HAP-1 (cell line): ENCODE measurements at regions not wholly inside any gene's neighbourhood (a gene's known extent, or its start where the extent isn't known, plus 50 kb on each side); places are given as distances from the start of the nearest gene placed in this dataset.

Experiments
- DNase-seq, 2 experiments: peaks; one replicate each; pipeline ENCODE4 v3.0.0-alpha.2; 2016 to 2020; ENCODE audit warnings: low spot score in 2 of 2
- H3K27me3 ChIP-seq: fragments of 250-450 bp; sonication (Bioruptor Pico); 2 replicates; pipeline ENCODE4 v1.5.1; 2020; ENCODE audit warnings: low read depth, mild to moderate bottlenecking, moderate library complexity
- H3K36me3 ChIP-seq: fragments of 250-450 bp; sonication (Bioruptor Pico); replicated peaks from 2 replicates; pipeline ENCODE4 v1.5.1; 2020; ENCODE audit warnings: mild to moderate bottlenecking
- H3K4me1 ChIP-seq: fragments of 250-450 bp; sonication (Bioruptor Pico); 2 replicates; pipeline ENCODE4 v1.5.1; 2020; ENCODE audit warnings: mild to moderate bottlenecking
- H3K4me3 ChIP-seq: fragments of 250-450 bp; sonication (Bioruptor Pico); 2 replicates; pipeline ENCODE4 v1.5.1; 2020; ENCODE audit warnings: mild to moderate bottlenecking, moderate library complexity
- H3K9me3 ChIP-seq: fragments of 250-450 bp; sonication (Bioruptor Pico); 2 replicates; pipeline ENCODE4 v1.5.1; 2020; ENCODE audit warnings: mild to moderate bottlenecking, moderate library complexity
- in situ Hi-C: fragments of 300-500 bp; cut with MboI; formaldehyde crosslinking; loops from 3 replicates; pipeline ENCODE4 v1.14.3; 2020; ENCODE audit warnings: low sequenced_read_pairs, inconsistent platforms, mixed read lengths

- no peak for DNase-seq
- no peaks in the 10 kb centered on the region for H3K9me3 ChIP-seq
- in situ Hi-C loops, result no loop called here
- H3K36me3 ChIP-seq, result no peaks in the 10 kb centered on the region
- H3K4me1 ChIP-seq, result no peaks in the 10 kb centered on the region
- no peak overlapping the region for H3K4me3 ChIP-seq
- H3K27me3 ChIP-seq, result no peaks in the 10 kb centered on the region; the same call in 1 of the 2 replicates
Observed at GRCh38 chr2:163259489-163259888, 420.9 kb upstream of the KCNH7 start.

- Histone ChIP-seq H3K4me1 (no peaks in the 10 kb centered on the region), H3K27me3 (0 out of 2 replicates have a peak, but pooled peaks cover 4% of the 10 kb centered on the region), H3K9me3 (no peaks in the 10 kb centered on the region), H3K4me3 (no peak overlapping the region), H3K36me3 (no peaks in the 10 kb centered on the region)
- in situ Hi-C loops, result no loop called here
- no peak for DNase-seq
Observed at GRCh38 chr2:163255086-163255485, 416.5 kb upstream of the KCNH7 start.

- in situ Hi-C loops, result no loop called here
- no peaks in the 10 kb centered on the region for H3K9me3 ChIP-seq
- 0 out of 2 replicates have a peak, but pooled peaks cover 4% of the 10 kb centered on the region for H3K27me3 ChIP-seq
- H3K36me3 ChIP-seq, result no peaks in the 10 kb centered on the region
- H3K4me3 ChIP-seq, result no peak overlapping the region
- H3K4me1 ChIP-seq, result no peaks in the 10 kb centered on the region
- no peak for DNase-seq
Observed at GRCh38 chr2:163253621-163254285, 415.2 kb upstream of the KCNH7 start.

- 0 out of 2 replicates have a peak, but pooled peaks cover 4% of the 10 kb centered on the region for H3K27me3 ChIP-seq
- no peak overlapping the region for H3K4me3 ChIP-seq
- in situ Hi-C loops, result no loop called here
- no peaks in the 10 kb centered on the region for H3K4me1 ChIP-seq
- no peaks in the 10 kb centered on the region for H3K9me3 ChIP-seq
- H3K36me3 ChIP-seq, result no peaks in the 10 kb centered on the region
- DNase-seq, result no peak
Observed at GRCh38 chr2:163252199-163252598, 413.6 kb upstream of the KCNH7 start.

GRCh38 chr2:163248376-163249253 lies 410.0 kb upstream of the KCNH7 start:
- in situ Hi-C loops, result no loop called here
- DNase-seq, result no peak
- no peak overlapping the region for H3K4me3 ChIP-seq

GRCh38 chr2:163247847-163248220 lies 409.3 kb upstream of the KCNH7 start:
- Histone ChIP-seq H3K4me1 (no peaks in the 10 kb centered on the region), H3K36me3 (no peaks in the 10 kb centered on the region), H3K4me3 (no peak overlapping the region), H3K9me3 (no peaks in the 10 kb centered on the region), H3K27me3 (0 out of 2 replicates have a peak, but pooled peaks cover 4% of the 10 kb centered on the region)
- in situ Hi-C loops, result no loop called here
- DNase-seq, result no peak

More at GRCh38 chr2:163248376-163249253, 410.0 kb upstream of the KCNH7 start:
- no peaks in the 10 kb centered on the region for H3K9me3 ChIP-seq
- H3K36me3 ChIP-seq, result no peaks in the 10 kb centered on the region
- H3K4me1 ChIP-seq, result no peaks in the 10 kb centered on the region
- H3K27me3 ChIP-seq, result 0 out of 2 replicates have a peak, but pooled peaks cover 4% of the 10 kb centered on the region

DNA sequence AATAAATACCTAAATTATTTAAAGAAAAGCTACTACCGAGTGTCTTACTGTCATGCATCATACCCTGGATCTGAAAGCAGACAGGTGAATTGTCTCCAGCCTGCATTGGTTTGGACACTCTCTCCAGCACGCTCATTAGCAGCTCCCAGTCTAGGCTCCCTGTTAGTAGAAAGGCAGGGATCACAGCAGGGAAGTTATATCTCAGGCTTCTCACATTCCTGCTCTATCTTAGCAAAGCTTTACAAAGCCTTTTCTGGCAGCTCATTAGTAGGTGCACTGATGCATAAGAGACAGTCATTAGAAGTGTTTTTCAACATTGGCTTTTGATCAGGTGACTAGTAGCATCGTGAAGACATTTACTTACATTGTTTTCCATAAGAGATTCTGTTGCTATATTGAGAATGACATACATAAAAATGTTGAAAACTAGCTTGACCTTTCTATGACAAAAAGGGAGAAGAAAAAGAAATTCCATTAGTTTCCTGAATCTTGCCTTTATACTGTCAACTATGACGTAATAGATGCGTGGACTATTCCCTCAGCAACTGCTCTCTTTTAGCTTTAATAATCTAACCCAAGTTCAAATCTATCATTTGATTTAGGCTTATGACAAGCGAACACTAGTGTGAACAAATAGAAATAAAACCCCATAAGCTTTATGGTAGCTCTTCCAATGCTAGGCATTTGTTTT lies 408.7 kb upstream of the KCNH7 start:
- H3K27me3 ChIP-seq, result 0 out of 2 replicates have a peak, but pooled peaks cover 4% of the 10 kb centered on the region
- in situ Hi-C loops, result no loop called here
- H3K9me3 ChIP-seq, result no peaks in the 10 kb centered on the region

DNA sequence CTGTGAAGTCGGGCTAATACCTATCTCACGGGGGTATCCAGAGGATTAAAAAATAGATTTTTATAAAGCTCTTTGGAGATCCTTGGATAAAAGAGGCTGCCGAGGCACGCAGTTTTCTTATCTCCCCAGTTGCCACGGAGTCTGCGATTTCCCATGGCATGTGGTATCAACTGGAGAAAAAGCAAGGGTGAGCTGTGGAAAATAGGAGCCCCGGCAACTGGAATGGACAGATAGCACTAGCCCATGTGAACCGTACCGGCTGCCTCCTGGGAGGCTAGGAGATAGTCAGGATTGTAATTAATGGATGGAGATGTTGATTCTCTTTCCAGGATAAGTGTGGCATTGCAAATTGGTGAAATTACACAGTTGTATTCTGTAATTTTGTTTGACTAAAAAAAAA lies 407.6 kb upstream of the KCNH7 start:
- Histone ChIP-seq H3K36me3 (no peaks in the 10 kb centered on the region), H3K4me1 (no peaks in the 10 kb centered on the region), H3K27me3 (0 out of 2 replicates have a peak, but pooled peaks cover 1% of the 10 kb centered on the region), H3K4me3 (no peak overlapping the region), H3K9me3 (no peaks in the 10 kb centered on the region)
- DNase-seq, result no peak
- in situ Hi-C loops, result no loop called here

More for the DNA sequence above, 408.7 kb upstream of the KCNH7 start:
- Histone ChIP-seq H3K4me3 (no peak overlapping the region), H3K36me3 (no peaks in the 10 kb centered on the region), H3K4me1 (no peaks in the 10 kb centered on the region)
- no peak for DNase-seq

DNA sequence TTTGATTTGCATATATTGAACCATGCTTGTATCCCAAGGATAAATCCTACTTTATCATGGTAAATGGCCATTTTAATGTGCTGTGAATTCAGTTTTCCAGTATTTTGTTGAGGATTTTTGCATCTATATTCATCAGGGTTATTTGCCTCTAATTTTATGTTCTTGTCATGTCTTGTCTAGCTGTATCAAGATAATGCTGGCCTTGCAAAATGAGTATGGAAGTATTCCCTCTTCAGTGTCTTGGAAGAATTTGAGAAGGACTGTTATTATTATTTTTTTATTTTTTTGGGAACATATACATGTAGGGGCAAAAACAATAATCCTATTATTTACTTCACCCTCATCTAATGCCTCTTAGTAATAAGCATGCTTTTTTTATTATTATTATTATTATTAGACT lies 398.0 kb upstream of the KCNH7 start:
- H3K27me3 ChIP-seq, result no peaks in the 10 kb centered on the region
- no peaks in the 10 kb centered on the region for H3K4me1 ChIP-seq
- DNase-seq, result no peak
- no peaks in the 10 kb centered on the region for H3K36me3 ChIP-seq
- H3K4me3 ChIP-seq, result no peak overlapping the region
- no peaks in the 10 kb centered on the region for H3K9me3 ChIP-seq
- in situ Hi-C loops, result no loop called here

- Histone ChIP-seq H3K4me3 (no peak overlapping the region), H3K4me1 (no peaks in the 10 kb centered on the region), H3K27me3 (no peaks in the 10 kb centered on the region), H3K9me3 (no peaks in the 10 kb centered on the region), H3K36me3 (no peaks in the 10 kb centered on the region)
- in situ Hi-C loops, result no loop called here
- no peak for DNase-seq
Observed at GRCh38 chr2:163231666-163232065, 393.1 kb upstream of the KCNH7 start.

DNA sequence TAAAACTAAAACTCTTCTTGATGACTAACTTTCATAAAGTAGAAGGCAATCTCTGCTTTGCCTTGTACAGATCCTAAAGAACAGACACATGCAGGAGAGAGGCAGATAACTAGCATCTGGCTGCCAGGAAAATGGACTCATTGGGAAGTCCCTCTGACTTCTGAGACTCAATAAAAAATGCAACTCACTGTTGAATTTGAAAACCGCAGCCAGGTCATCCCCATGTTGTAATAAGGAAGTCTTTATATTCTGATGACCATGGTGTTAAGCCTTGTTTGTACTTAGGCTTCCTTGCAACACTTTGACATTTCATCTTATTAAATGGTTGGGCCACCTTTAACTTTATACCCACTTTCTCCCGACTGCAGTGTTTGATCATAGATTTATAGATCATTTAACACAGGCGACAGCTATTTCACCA lies 375.1 kb upstream of the KCNH7 start:
- Histone ChIP-seq H3K27me3 (peaks cover 4% of the 10 kb centered on the region; the same call in 1 of the 2 replicates), H3K4me3 (no peak overlapping the region), H3K9me3 (no peaks in the 10 kb centered on the region), H3K4me1 (no peaks in the 10 kb centered on the region), H3K36me3 (no peaks in the 10 kb centered on the region)
- DNase-seq, result no peak
- in situ Hi-C loops, result no loop called here

- no peak overlapping the region for H3K4me3 ChIP-seq
- in situ Hi-C loops, result no loop called here
- DNase-seq, result no peak
Observed at GRCh38 chr2:163210430-163210918, 371.9 kb upstream of the KCNH7 start.

GRCh38 chr2:163207693-163208370 lies 369.3 kb upstream of the KCNH7 start:
- H3K4me1 ChIP-seq, result no peaks in the 10 kb centered on the region
- H3K4me3 ChIP-seq, result no peak overlapping the region
- H3K9me3 ChIP-seq, result no peaks in the 10 kb centered on the region
- DNase-seq, result no peak
- H3K36me3 ChIP-seq, result no peaks in the 10 kb centered on the region
- H3K27me3 ChIP-seq, result no peaks in the 10 kb centered on the region
- in situ Hi-C loops, result no loop called here

More at GRCh38 chr2:163210430-163210918, 371.9 kb upstream of the KCNH7 start:
- H3K27me3 ChIP-seq, result no peaks in the 10 kb centered on the region
- no peaks in the 10 kb centered on the region for H3K36me3 ChIP-seq
- H3K4me1 ChIP-seq, result no peaks in the 10 kb centered on the region
- no peaks in the 10 kb centered on the region for H3K9me3 ChIP-seq
